ENCODE measurements at regions not wholly inside any gene's neighbourhood (a gene's known extent, or its start where the extent isn't known, plus 50 kb on each side); places are given as distances from the start of the nearest gene placed in this dataset.

- Mint-ChIP-seq H3K27ac (ENCODE audit: unreplicated experiment) (no peak overlapping the region), H3K27me3 (ENCODE audit: low read depth) (no peaks in the 10 kb centered on the region), H3K4me3 (ENCODE audit: unreplicated experiment) (no peak overlapping the region)
Observed at GRCh38 chr12:91604897-91605296, 422.3 kb upstream of the DCN start.

GRCh38 chr12:91603060-91603459 lies 420.4 kb upstream of the DCN start:
- no peak for DNase-seq (ENCODE audit: low spot score)
- TF ChIP-seq CTCF (IDR thresholded peaks at IDR 0.05): no peak
- Mint-ChIP-seq H3K9me3 (ENCODE audit: low read depth) (peaks cover 11% of the 10 kb centered on the region), H3K4me1 (ENCODE audit: low read depth) (peaks cover 6% of the 10 kb centered on the region), H3K4me3 (ENCODE audit: unreplicated experiment) (no peak overlapping the region), H3K36me3 (ENCODE audit: low read depth) (no peaks in the 10 kb centered on the region), H3K27me3 (ENCODE audit: low read depth) (no peaks in the 10 kb centered on the region), H3K27ac (ENCODE audit: unreplicated experiment) (no peak overlapping the region)

More at GRCh38 chr12:91604897-91605296, 422.3 kb upstream of the DCN start:
- H3K9me3 Mint-ChIP-seq (ENCODE audit: low read depth): no peaks in the 10 kb centered on the region
- H3K36me3 Mint-ChIP-seq (ENCODE audit: low read depth): no peaks in the 10 kb centered on the region
- no peak for DNase-seq (ENCODE audit: low spot score)
- no peak for TF ChIP-seq CTCF (IDR thresholded peaks at IDR 0.05)
- peaks cover 6% of the 10 kb centered on the region for H3K4me1 Mint-ChIP-seq (ENCODE audit: low read depth)

- H3K27ac Mint-ChIP-seq (ENCODE audit: unreplicated experiment): no peak overlapping the region
- H3K36me3 Mint-ChIP-seq (ENCODE audit: low read depth): peaks cover 5% of the 10 kb centered on the region
- peaks cover 6% of the 10 kb centered on the region for H3K4me1 Mint-ChIP-seq (ENCODE audit: low read depth)
- no peak overlapping the region for H3K4me3 Mint-ChIP-seq (ENCODE audit: unreplicated experiment)
- H3K27me3 Mint-ChIP-seq (ENCODE audit: low read depth): no peaks in the 10 kb centered on the region
- H3K9me3 Mint-ChIP-seq (ENCODE audit: low read depth): peaks cover 17% of the 10 kb centered on the region
- no peak for DNase-seq (ENCODE audit: low spot score)
- TF ChIP-seq CTCF (IDR thresholded peaks at IDR 0.05): no peak
Observed at GRCh38 chr12:91601054-91601453, 418.4 kb upstream of the DCN start.

- no peak overlapping the region for H3K4me3 Mint-ChIP-seq (ENCODE audit: unreplicated experiment)
- H3K4me1 Mint-ChIP-seq (ENCODE audit: low read depth): no peaks in the 10 kb centered on the region
- no peaks in the 10 kb centered on the region for H3K27me3 Mint-ChIP-seq (ENCODE audit: low read depth)
- peaks cover 5% of the 10 kb centered on the region for H3K36me3 Mint-ChIP-seq (ENCODE audit: low read depth)
- DNase-seq (ENCODE audit: low spot score): no peak
- peaks cover 15% of the 10 kb centered on the region for H3K9me3 Mint-ChIP-seq (ENCODE audit: low read depth)
- no peak for TF ChIP-seq CTCF (IDR thresholded peaks at IDR 0.05)
- H3K27ac Mint-ChIP-seq (ENCODE audit: unreplicated experiment): no peak overlapping the region
Observed at GRCh38 chr12:91594715-91595114, 412.1 kb upstream of the DCN start.

- DNase-seq (ENCODE audit: low spot score): no peak
- Mint-ChIP-seq H3K4me3 (ENCODE audit: unreplicated experiment) (no peak overlapping the region), H3K27ac (ENCODE audit: unreplicated experiment) (no peak overlapping the region), H3K4me1 (ENCODE audit: low read depth) (no peaks in the 10 kb centered on the region), H3K27me3 (ENCODE audit: low read depth) (no peaks in the 10 kb centered on the region), H3K9me3 (ENCODE audit: low read depth) (no peaks in the 10 kb centered on the region), H3K36me3 (ENCODE audit: low read depth) (no peaks in the 10 kb centered on the region)
- no peak for TF ChIP-seq CTCF (IDR thresholded peaks at IDR 0.05)
Observed at GRCh38 chr12:91591639-91591987, 409.0 kb upstream of the DCN start.
